ENCODE measurements at regions not wholly inside any gene's neighbourhood (a gene's known extent, or its start where the extent isn't known, plus 50 kb on each side); places are given as distances from the start of the nearest gene placed in this dataset.

GRCh38 chr3:144809380-144809779 lies 837.8 kb downstream of the DIPK2A start:
- TF ChIP-seq TEAD4 (IDR thresholded peaks at IDR 0.05) (no peak), EGR1 (IDR thresholded peaks at IDR 0.05) (no peak), TAF1 (IDR thresholded peaks at IDR 0.05; ENCODE audit: low read depth) (no peak), REST (IDR thresholded peaks at IDR 0.05; ENCODE audit: low read depth) (no peak), USF1 (IDR thresholded peaks at IDR 0.05) (no peak), ZBTB7A (IDR thresholded peaks at IDR 0.05; ENCODE audit: low read depth) (no peak), FOXM1 (IDR thresholded peaks at IDR 0.05; ENCODE audit: borderline replicate concordance, low read depth) (no peak), EP300 (IDR thresholded peaks at IDR 0.05; ENCODE audit: borderline replicate concordance) (no peak), TCF12 (IDR thresholded peaks at IDR 0.05; ENCODE audit: low read depth) (no peak), MAX (IDR thresholded peaks at IDR 0.05) (no peak), NFIC (IDR thresholded peaks at IDR 0.05) (no peak), CEBPB (IDR thresholded peaks at IDR 0.05) (no peak), YY1 (IDR thresholded peaks at IDR 0.05; ENCODE audit: low read depth) (no peak), RAD21 (IDR thresholded peaks at IDR 0.05; ENCODE audit: low read depth) (no peak)
